Kidney (tissue), 13 donors: ENCODE measurements at regions not wholly inside any gene's neighbourhood (a gene's known extent, or its start where the extent isn't known, plus 50 kb on each side); places are given as distances from the start of the nearest gene placed in this dataset.

Experiments
- DNase-seq, 5 donors: peaks; one replicate each; pipeline ENCODE4 v3.0.0-alpha.2; 2013 to 2020
- FAIRE-seq: peaks from 2 replicates; lab custom pipeline; 2012; peaks lifted over from hg19 to GRCh38; lab: Jason Lieb, UNC
- H3K27ac ChIP-seq, 2 donors: one replicate each; pipeline ENCODE4 v1.7.0; 2013; ENCODE audit warnings: low read depth in 2 of 2, low read length in 2 of 2, inconsistent platforms in 1 of 2
- H3K27me3 ChIP-seq: one replicate; pipeline ENCODE4 v1.7.1; 2013; ENCODE audit warnings: low read length, inconsistent platforms; ENCODE audit not compliant: control insufficient read depth, insufficient read depth
- H3K36me3 ChIP-seq, 3 donors: one replicate each; pipeline versions ENCODE4 v1.7.0 to v1.7.1; 2013; ENCODE audit warnings: low read length in 3 of 3, control low read depth in 1 of 3, inconsistent platforms in 1 of 3; ENCODE audit not compliant: insufficient read depth in 3 of 3, control insufficient read depth in 2 of 3
- H3K4me1 ChIP-seq, 3 donors: one replicate each; pipeline versions ENCODE4 v1.7.0 to v1.7.1; 2013; ENCODE audit warnings: low read length in 3 of 3, inconsistent platforms in 1 of 3, low read depth in 1 of 3; ENCODE audit not compliant: control insufficient read depth in 2 of 3, insufficient read depth in 2 of 3
- H3K4me3 ChIP-seq, 3 donors: one replicate each; pipeline versions ENCODE4 v1.7.0 to v1.8.1; 2013; ENCODE audit warnings: low read length in 3 of 3, control low read depth in 1 of 3, inconsistent platforms in 1 of 3
- H3K9ac ChIP-seq, 3 donors: one replicate each; pipeline versions ENCODE4 v1.7.0 to v1.7.1; 2013; ENCODE audit warnings: low read length in 3 of 3, control low read depth in 1 of 3, inconsistent platforms in 1 of 3
- H3K9me3 ChIP-seq, 3 donors: one replicate each; pipeline versions ENCODE4 v1.7.0 to v1.7.1; 2013; ENCODE audit warnings: low read length in 3 of 3, control low read depth in 1 of 3, inconsistent platforms in 1 of 3; ENCODE audit not compliant: control insufficient read depth in 2 of 3, insufficient read depth in 1 of 3
- CTCF ChIP-seq: IDR thresholded peaks from 3 replicates; pipeline ENCODE4 v1.5.1; 2012; ENCODE audit warnings: mild to moderate bottlenecking, moderate library complexity, borderline replicate concordance; ENCODE audit not compliant: insufficient read depth; ENCODE audit errors: extremely low read depth
- intact Hi-C: fragments of 100-400 bp; cut with DNase I; formaldehyde crosslinking; loops from one replicate; pipeline ENCODE4 v1.11.1; 2022
- donor health status: control.
- donor health status: control.
- donor health status: control.
- donor health status: control.
- donor health status: control.
- donor health status: DM: yes; HTN: yes; CAD: no.
- donor health status: Normal renal cell carcinoma (clear cell type).

GRCh38 chr5:112614285-112614684, 123.4 kb upstream of the APC start:
- intact Hi-C loops = no loop called here
- H3K27me3 ChIP-seq = no peaks in the 10 kb centered on the region
- no peak overlapping the region for H3K27ac ChIP-seq
- TF ChIP-seq CTCF = no peak
- FAIRE-seq = no peak
- no peaks in the 10 kb centered on the region for H3K36me3 ChIP-seq
- no peak overlapping the region for H3K4me3 ChIP-seq
- H3K9ac ChIP-seq = no peak overlapping the region
- DNase-seq = no peak
- H3K4me1 ChIP-seq = peaks cover 0 to 3% (median 0%) of the 10 kb centered on the region in 3 donors
- H3K9me3 ChIP-seq = no peaks in the 10 kb centered on the region

- H3K27me3 ChIP-seq = no peaks in the 10 kb centered on the region
- H3K4me1 ChIP-seq = peaks cover 0 to 3% (median 0%) of the 10 kb centered on the region in 3 donors
- no peaks in the 10 kb centered on the region for H3K36me3 ChIP-seq
- no peak for DNase-seq
- no peak overlapping the region for H3K9ac ChIP-seq
- no peak overlapping the region for H3K4me3 ChIP-seq
- H3K27ac ChIP-seq = no peak overlapping the region
- FAIRE-seq = no peak
- no peak for TF ChIP-seq CTCF
- no peaks in the 10 kb centered on the region for H3K9me3 ChIP-seq
- intact Hi-C loops = no loop called here
Measured at GRCh38 chr5:112614986-112615385, 122.7 kb upstream of the APC start.

- no peak overlapping the region for H3K9ac ChIP-seq
- no peak overlapping the region for H3K27ac ChIP-seq
- no peaks in the 10 kb centered on the region for H3K27me3 ChIP-seq
- no peak for DNase-seq
- H3K4me1 ChIP-seq = peaks cover 0 to 3% (median 0%) of the 10 kb centered on the region in 3 donors
- no peak for FAIRE-seq
- TF ChIP-seq CTCF = no peak
- H3K9me3 ChIP-seq = no peaks in the 10 kb centered on the region
- H3K4me3 ChIP-seq = no peak overlapping the region
- intact Hi-C loops = no loop called here
- H3K36me3 ChIP-seq = no peaks in the 10 kb centered on the region
Measured at GRCh38 chr5:112616812-112617547, 120.7 kb upstream of the APC start.
